Gastrocnemius medialis (tissue), 4 donors: ENCODE measurements at regions not wholly inside any gene's neighbourhood (a gene's known extent, or its start where the extent isn't known, plus 50 kb on each side); places are given as distances from the start of the nearest gene placed in this dataset.

Experiments used
- ATAC-seq, 2 donors: fragments of 150-250 bp; one replicate each; pipeline ENCODE4 v1.9.1; 2016
- DNase-seq, 2 donors: peaks; one replicate each; pipeline ENCODE4 v3.0.0-alpha.2; 2019
- H3K27ac ChIP-seq, 4 donors: fragments of 200-600 bp; sonication (generic); 1 replicate in 1 of 4; 2 replicates in 3 of 4; pipeline ENCODE4 v1.5.1; 2016 to 2018; ENCODE audit warnings: mild to moderate bottlenecking in 2 of 4, moderate library complexity in 1 of 4
- H3K27me3 ChIP-seq, 3 donors: fragments of 200-600 bp; sonication (generic) in 2 of 3; 1 replicate in 1 of 3; 2 replicates in 2 of 3; pipeline versions ENCODE4 v1.5.1 to v1.6.0; 2016 to 2019; ENCODE audit warnings: mild to moderate bottlenecking in 1 of 3, moderate library complexity in 1 of 3
- H3K36me3 ChIP-seq, 2 donors: fragments of 200-600 bp; sonication (generic) in 1 of 2; one replicate each; pipeline ENCODE4 v1.5.1; 2017 to 2018
- H3K4me1 ChIP-seq, 2 donors: fragments of 200-600 bp; sonication (generic) in 1 of 2; one replicate each; pipeline ENCODE4 v1.5.1; 2016 to 2017; ENCODE audit warnings: mild to moderate bottlenecking in 2 of 2
- H3K4me3 ChIP-seq, 4 donors: fragments of 200-600 bp; sonication (generic) in 3 of 4; 1 replicate in 1 of 4; 2 replicates in 3 of 4; pipeline ENCODE4 v1.5.1; 2016 to 2019; ENCODE audit warnings: mild to moderate bottlenecking in 2 of 4
- H3K9me3 ChIP-seq, 3 donors: fragments of 200-600 bp; sonication (generic) in 2 of 3; 1 replicate in 1 of 3; 2 replicates in 2 of 3; pipeline ENCODE4 v1.5.1; 2016 to 2019
- POLR2A ChIP-seq, 2 donors: fragments of 450-650 bp; IDR thresholded peaks; one replicate each; pipeline ENCODE4 v1.6.1; 2017; ENCODE audit warnings: antibody characterized with exemption in 2 of 2, mild to moderate bottlenecking in 2 of 2, moderate library complexity in 2 of 2
- in situ Hi-C, 4 donors: fragments of 200-750 bp; cut with MboI; loops; one replicate each; pipeline versions ENCODE4 v1.15.0 to v1.8.0; 2017; ENCODE audit warnings: low sequenced_read_pairs in 4 of 4
- intact Hi-C: fragments of 100-400 bp; cut with DNase I; formaldehyde crosslinking; loops from one replicate; pipeline ENCODE4 v1.15.1; 2023; ENCODE audit warnings: low total_unique reads
- TF ChIP-seq, protein P1 (sequence below), 5 experiments: fragments of 450-650 bp in 3 of 5; fragments of 200-600 bp in 2 of 5; sonication (generic) in 2 of 5; IDR thresholded peaks in 4 of 5; conservative IDR thresholded peaks in 1 of 5; 1 replicate in 4 of 5; 2 replicates in 1 of 5; pipeline ENCODE4 v1.5.1; 2016 to 2019; ENCODE audit warnings: antibody characterized with exemption in 5 of 5, mild to moderate bottlenecking in 3 of 5, moderate library complexity in 3 of 5

DNA sequence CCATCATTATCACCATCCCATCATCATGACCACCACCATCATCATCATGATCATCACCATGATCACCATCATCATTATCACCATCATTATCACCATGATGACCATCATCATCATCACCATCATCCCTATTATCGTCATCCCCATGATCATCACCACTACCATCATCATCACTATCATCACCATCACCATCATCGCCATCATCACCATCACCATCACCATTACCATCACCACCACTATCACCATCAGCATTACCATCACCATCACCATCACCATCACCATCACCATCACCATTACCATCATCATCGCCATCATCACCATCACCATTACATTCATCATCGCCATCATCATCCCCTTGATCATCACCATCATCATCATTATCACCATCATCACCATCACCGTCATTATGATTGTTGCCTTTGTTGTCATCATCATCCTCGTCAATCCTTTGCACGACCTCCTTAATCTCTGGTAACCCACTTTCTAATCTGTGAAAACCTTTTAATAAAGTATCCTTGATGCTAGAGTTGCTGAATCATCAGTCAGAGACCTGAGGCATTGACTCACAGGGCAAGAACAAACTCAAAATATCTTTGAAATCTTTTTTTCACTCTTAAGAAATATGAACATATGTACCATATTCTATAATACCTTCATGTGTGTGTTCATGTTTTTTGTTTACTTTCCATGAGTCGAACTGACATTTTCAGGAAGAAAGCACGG is 116.3 kb upstream of the FOXF1 start:
- ATAC-seq (no peak), DNase-seq (no peak)
- intact Hi-C loops (no loop called here), in situ Hi-C loops (no loop called here)
- peaks cover 5 to 10% (median 6%) of the 10 kb centered on the region in 3 donors for H3K27me3 ChIP-seq
- no peak overlapping the region for H3K27ac ChIP-seq
- no peak overlapping the region for H3K4me3 ChIP-seq
- TF ChIP-seq, protein P1, sequence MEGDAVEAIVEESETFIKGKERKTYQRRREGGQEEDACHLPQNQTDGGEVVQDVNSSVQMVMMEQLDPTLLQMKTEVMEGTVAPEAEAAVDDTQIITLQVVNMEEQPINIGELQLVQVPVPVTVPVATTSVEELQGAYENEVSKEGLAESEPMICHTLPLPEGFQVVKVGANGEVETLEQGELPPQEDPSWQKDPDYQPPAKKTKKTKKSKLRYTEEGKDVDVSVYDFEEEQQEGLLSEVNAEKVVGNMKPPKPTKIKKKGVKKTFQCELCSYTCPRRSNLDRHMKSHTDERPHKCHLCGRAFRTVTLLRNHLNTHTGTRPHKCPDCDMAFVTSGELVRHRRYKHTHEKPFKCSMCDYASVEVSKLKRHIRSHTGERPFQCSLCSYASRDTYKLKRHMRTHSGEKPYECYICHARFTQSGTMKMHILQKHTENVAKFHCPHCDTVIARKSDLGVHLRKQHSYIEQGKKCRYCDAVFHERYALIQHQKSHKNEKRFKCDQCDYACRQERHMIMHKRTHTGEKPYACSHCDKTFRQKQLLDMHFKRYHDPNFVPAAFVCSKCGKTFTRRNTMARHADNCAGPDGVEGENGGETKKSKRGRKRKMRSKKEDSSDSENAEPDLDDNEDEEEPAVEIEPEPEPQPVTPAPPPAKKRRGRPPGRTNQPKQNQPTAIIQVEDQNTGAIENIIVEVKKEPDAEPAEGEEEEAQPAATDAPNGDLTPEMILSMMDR (IDR thresholded peaks at IDR 0.05 in 4 of 5, conservative IDR thresholded peaks at IDR 0.05 in 1 of 5), result no peak
- TF ChIP-seq POLR2A (IDR thresholded peaks at IDR 0.05), result no peak
- no peaks in the 10 kb centered on the region for H3K36me3 ChIP-seq
- H3K9me3 ChIP-seq, result no peaks in the 10 kb centered on the region
- no peaks in the 10 kb centered on the region for H3K4me1 ChIP-seq

DNA sequence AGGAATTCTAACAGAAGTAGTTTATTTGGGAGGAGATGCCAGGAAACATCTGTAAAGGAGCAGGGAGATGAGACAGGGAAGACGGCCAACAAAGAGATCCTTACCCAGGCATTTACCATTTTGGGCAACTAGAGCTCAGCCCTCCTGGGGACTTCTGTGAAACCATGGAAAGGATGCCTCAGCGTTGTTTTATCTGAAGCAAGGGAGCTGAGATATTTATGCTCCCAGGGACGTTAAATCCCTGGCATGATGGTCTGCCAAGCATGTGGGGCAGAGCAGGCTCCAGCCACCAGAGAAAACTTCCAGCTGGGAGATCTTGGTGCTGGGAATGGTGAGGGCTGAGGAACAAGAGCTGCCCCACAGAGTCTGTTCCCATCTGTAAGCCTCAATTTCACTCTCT is 114.8 kb upstream of the FOXF1 start:
- Histone ChIP-seq H3K36me3 (no peaks in the 10 kb centered on the region), H3K27ac (no peak overlapping the region), H3K4me1 (no peaks in the 10 kb centered on the region), H3K27me3 (peaks cover 0 to 5% (median 0%) of the 10 kb centered on the region in 3 donors), H3K9me3 (no peaks in the 10 kb centered on the region), H3K4me3 (no peak overlapping the region)
- in situ Hi-C loops (no loop called here), intact Hi-C loops (no loop called here)
- no peak for TF ChIP-seq POLR2A (IDR thresholded peaks at IDR 0.05)
- TF ChIP-seq, protein P1 (IDR thresholded peaks at IDR 0.05 in 4 of 5, conservative IDR thresholded peaks at IDR 0.05 in 1 of 5), result no peak
- no peak for ATAC-seq
- DNase-seq, result no peak

DNA sequence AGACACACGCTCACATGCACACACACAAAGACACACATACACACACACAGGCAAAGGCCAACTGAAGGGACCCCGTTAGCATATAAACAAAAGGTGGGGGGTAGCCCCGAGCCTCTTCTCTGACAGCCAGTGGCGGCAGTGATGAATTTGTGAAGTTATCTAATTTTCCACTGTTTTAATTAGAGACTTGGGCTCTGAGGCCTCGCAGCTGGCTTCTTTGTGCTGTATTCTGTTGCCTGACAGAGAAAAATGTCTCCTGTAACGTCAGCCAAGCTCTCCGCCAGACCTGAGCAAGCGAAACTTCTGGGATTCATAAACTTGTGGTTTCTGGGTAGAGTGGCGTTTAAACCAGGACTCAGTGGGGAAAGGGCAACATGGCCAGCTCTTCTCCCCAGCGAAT is 113.9 kb upstream of the FOXF1 start:
- peaks cover 0 to 2% (median 0%) of the 10 kb centered on the region in 3 donors for H3K27me3 ChIP-seq
- no peak for DNase-seq
- no peak overlapping the region for H3K27ac ChIP-seq
- intact Hi-C loops (no loop called here), in situ Hi-C loops (no loop called here)
- H3K36me3 ChIP-seq, result no peaks in the 10 kb centered on the region
- ATAC-seq, result no peak
- H3K4me3 ChIP-seq, result no peak overlapping the region
- TF ChIP-seq, protein P1 (IDR thresholded peaks at IDR 0.05 in 4 of 5, conservative IDR thresholded peaks at IDR 0.05 in 1 of 5), result no peak
- TF ChIP-seq POLR2A (IDR thresholded peaks at IDR 0.05), result no peak
- no peaks in the 10 kb centered on the region for H3K9me3 ChIP-seq
- no peaks in the 10 kb centered on the region for H3K4me1 ChIP-seq

DNA sequence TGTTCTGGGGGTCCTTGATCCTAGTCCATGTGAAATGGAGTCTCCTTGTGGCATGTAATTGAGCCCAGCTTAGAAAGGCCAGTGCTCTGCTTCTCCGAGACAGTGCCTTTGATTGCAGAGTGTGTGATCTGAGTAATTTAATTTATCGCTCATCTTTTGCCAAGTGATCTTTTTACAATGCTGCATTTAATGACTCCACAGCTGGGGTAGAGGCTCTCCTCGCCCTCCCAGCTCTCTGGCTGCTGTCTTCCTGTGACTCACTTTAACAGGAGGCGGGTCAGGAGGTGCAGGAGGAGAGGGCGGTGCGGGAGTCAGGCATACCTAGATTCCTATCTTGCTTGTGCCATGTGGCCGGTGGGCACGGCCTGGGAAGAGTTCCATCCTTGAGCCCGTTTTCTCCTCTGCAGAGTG is 113.4 kb upstream of the FOXF1 start:
- TF ChIP-seq POLR2A (IDR thresholded peaks at IDR 0.05), result no peak
- no peaks in the 10 kb centered on the region for H3K36me3 ChIP-seq
- no peaks in the 10 kb centered on the region for H3K4me1 ChIP-seq
- no peak overlapping the region for H3K27ac ChIP-seq
- H3K27me3 ChIP-seq, result peaks cover 0 to 2% (median 0%) of the 10 kb centered on the region in 3 donors
- no peaks in the 10 kb centered on the region for H3K9me3 ChIP-seq
- DNase-seq (no peak), ATAC-seq (no peak)
- H3K4me3 ChIP-seq, result no peak overlapping the region
- intact Hi-C loops (no loop called here), in situ Hi-C loops (no loop called here)

DNA sequence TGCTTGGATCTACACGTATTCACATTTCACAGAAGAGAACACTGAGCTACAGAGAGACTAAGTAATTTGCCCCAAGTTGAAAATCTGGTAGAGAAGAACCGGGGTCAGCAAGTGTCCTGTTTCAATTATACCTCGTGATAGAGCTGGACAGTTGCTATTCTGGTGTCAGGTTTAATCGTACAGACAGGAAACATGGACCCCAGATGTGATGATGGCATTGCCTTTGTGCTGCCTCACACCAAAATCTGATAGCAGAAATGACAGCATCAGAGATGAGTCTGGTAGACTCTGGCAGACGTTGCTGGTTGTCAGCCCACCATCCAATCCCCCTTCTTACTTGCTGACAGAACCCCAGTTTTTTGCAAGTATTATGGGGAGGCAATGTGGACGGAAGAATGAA is 112.1 kb upstream of the FOXF1 start:
- DNase-seq, result no peak
- Histone ChIP-seq H3K9me3 (no peaks in the 10 kb centered on the region), H3K27ac (no peak overlapping the region), H3K27me3 (peaks cover 0 to 5% (median 0%) of the 10 kb centered on the region in 3 donors), H3K36me3 (no peaks in the 10 kb centered on the region), H3K4me3 (no peak overlapping the region), H3K4me1 (no peaks in the 10 kb centered on the region)
- in situ Hi-C loops, result no loop called here
- intact Hi-C loops, result no loop called here
- TF ChIP-seq, protein P1 (IDR thresholded peaks at IDR 0.05 in 4 of 5, conservative IDR thresholded peaks at IDR 0.05 in 1 of 5), result no peak
- no peak for ATAC-seq
